Transverse colon (tissue), 4 donors: ENCODE measurements at regions not wholly inside any gene's neighbourhood (a gene's known extent, or its start where the extent isn't known, plus 50 kb on each side); places are given as distances from the start of the nearest gene placed in this dataset.

Source experiments
- DNase-seq: peaks from one replicate; pipeline ENCODE4 v3.0.0-alpha.2; 2019
- H3K27ac ChIP-seq, 4 donors: fragments of 200-600 bp; sonication (generic); 2 replicates each; pipeline ENCODE4 v1.5.1; 2016 to 2018; ENCODE audit warnings: inconsistent platforms in 4 of 4
- H3K27me3 ChIP-seq: fragments of 200-600 bp; sonication (generic); 2 replicates; pipeline ENCODE4 v1.5.1; 2017; ENCODE audit warnings: inconsistent platforms
- H3K36me3 ChIP-seq, 4 donors: fragments of 200-600 bp; sonication (generic); 2 replicates each; pipeline ENCODE4 v1.5.1; 2017 to 2019; ENCODE audit warnings: inconsistent platforms in 4 of 4
- H3K4me1 ChIP-seq, 4 donors: fragments of 200-600 bp; sonication (generic); 2 replicates each; pipeline ENCODE4 v1.5.1; 2017 to 2020; ENCODE audit warnings: inconsistent platforms in 4 of 4
- H3K4me3 ChIP-seq, 4 donors: fragments of 200-600 bp; sonication (generic); 1 replicate in 1 of 4; 2 replicates in 3 of 4; pipeline versions ENCODE4 v1.5.1 to v1.6.1; 2017 to 2019; ENCODE audit warnings: inconsistent platforms in 4 of 4
- H3K9me3 ChIP-seq, 2 donors: fragments of 200-600 bp; sonication (generic); 2 replicates each; pipeline ENCODE4 v1.5.1; 2017 to 2019; ENCODE audit warnings: inconsistent platforms in 2 of 2
- EP300 ChIP-seq: sonication (generic); formaldehyde crosslinking; IDR thresholded peaks from one replicate; pipeline ENCODE4 v1.6.1; 2017; ENCODE audit warnings: antibody characterized with exemption, low read depth
- POLR2A ChIP-seq: fragments of 450-650 bp; IDR thresholded peaks from one replicate; pipeline ENCODE4 v1.6.1; 2016; ENCODE audit warnings: antibody characterized with exemption, mild to moderate bottlenecking, moderate library complexity
- POLR2AphosphoS5 ChIP-seq, 3 donors: sonication (generic); formaldehyde crosslinking; IDR thresholded peaks; one replicate each; pipeline ENCODE4 v1.6.1; 2016; ENCODE audit warnings: antibody characterized with exemption in 3 of 3
- WGBS, 2 donors: methylation state at CpG; one replicate each; pipeline ENCODE4 v1.1.5; 2018; ENCODE audit warnings: low coverage in 1 of 2; 5-methylcytosine and 5-hydroxymethylcytosine counted together
- in situ Hi-C, 4 donors: fragments of 200-750 bp; cut with MboI; loops; one replicate each; pipeline versions ENCODE4 v1.15.0 to v1.15.1; 2017; ENCODE audit warnings: low sequenced_read_pairs in 3 of 4, low pct_ligation_motif_present in 1 of 4, low pct_unique_long_range_greater_than_20kb in 1 of 4
- intact Hi-C: fragments of 100-400 bp; cut with DNase I; formaldehyde crosslinking; loops from one replicate; pipeline ENCODE4 v1.15.1; 2023; ENCODE audit warnings: low total_unique reads
- TF ChIP-seq, protein P1 (sequence below), 5 experiments: fragments of 200-600 bp in 3 of 5; fragments of 450-650 bp in 2 of 5; sonication (generic) in 3 of 5; IDR thresholded peaks; 1 replicate in 2 of 5; 2 replicates in 3 of 5; pipeline ENCODE4 v1.5.1; 2016 to 2017; ENCODE audit warnings: antibody characterized with exemption in 5 of 5, inconsistent platforms in 3 of 5, mild to moderate bottlenecking in 2 of 5, moderate library complexity in 1 of 5

DNA sequence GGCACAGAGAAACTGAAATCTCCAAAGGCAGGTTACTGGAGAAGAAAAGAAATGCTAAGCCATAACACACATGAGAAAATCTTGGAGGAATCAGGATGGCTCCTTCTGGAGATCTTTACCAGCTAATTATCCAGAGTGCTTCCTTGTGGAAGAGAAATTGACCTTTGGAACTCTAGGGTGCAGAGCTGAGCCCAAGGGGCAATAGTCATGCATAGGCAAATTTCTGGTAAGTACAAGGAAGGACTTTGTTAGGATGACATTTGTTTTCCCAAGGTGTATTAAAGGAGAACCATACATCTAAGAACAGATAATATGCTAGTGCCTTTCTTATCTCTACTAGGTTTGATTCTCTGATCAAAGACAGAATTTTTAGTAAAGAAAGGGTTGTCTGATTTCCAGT, 670.6 kb downstream of the DHX35 start:
- DNase-seq, result no peak
- no peaks in the 10 kb centered on the region for H3K27me3 ChIP-seq
- no peaks in the 10 kb centered on the region for H3K36me3 ChIP-seq
- no peak overlapping the region for H3K4me3 ChIP-seq
- H3K4me1 ChIP-seq, result no peaks in the 10 kb centered on the region
- in situ Hi-C loops, result no loop called here
- intact Hi-C loops, result no loop called here
- H3K9me3 ChIP-seq, result no peaks in the 10 kb centered on the region
- no peak for TF ChIP-seq POLR2A
- no peak for TF ChIP-seq EP300
- TF ChIP-seq, protein P1, sequence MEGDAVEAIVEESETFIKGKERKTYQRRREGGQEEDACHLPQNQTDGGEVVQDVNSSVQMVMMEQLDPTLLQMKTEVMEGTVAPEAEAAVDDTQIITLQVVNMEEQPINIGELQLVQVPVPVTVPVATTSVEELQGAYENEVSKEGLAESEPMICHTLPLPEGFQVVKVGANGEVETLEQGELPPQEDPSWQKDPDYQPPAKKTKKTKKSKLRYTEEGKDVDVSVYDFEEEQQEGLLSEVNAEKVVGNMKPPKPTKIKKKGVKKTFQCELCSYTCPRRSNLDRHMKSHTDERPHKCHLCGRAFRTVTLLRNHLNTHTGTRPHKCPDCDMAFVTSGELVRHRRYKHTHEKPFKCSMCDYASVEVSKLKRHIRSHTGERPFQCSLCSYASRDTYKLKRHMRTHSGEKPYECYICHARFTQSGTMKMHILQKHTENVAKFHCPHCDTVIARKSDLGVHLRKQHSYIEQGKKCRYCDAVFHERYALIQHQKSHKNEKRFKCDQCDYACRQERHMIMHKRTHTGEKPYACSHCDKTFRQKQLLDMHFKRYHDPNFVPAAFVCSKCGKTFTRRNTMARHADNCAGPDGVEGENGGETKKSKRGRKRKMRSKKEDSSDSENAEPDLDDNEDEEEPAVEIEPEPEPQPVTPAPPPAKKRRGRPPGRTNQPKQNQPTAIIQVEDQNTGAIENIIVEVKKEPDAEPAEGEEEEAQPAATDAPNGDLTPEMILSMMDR (IDR thresholded peaks at IDR 0.05), result no peak
- TF ChIP-seq POLR2AphosphoS5 (IDR thresholded peaks at IDR 0.05), result no peak
- no peak overlapping the region for H3K27ac ChIP-seq

DNA sequence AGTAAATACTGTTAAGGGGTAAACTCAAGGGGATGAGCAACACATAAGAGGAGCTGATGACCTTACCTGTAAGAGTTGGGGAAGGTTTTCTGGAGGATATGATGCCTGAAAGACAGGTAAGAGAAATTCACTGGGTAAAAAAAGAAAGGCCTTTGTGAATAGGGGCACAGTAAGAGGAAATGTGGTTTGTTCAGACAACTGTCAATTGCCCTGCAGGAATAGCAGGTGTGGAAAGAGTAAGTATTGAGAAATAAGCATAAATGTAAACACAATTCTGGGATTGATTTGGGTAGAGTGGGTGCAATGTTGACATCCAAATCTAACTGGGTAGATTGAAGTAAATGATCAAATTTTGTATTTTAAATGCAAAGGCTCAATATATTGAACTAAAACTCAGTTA, 670.0 kb downstream of the DHX35 start:
- no peaks in the 10 kb centered on the region for H3K36me3 ChIP-seq
- H3K27ac ChIP-seq, result no peak overlapping the region
- in situ Hi-C loops, result no loop called here
- no peaks in the 10 kb centered on the region for H3K27me3 ChIP-seq
- H3K4me1 ChIP-seq, result no peaks in the 10 kb centered on the region
- H3K4me3 ChIP-seq, result no peak overlapping the region
- TF ChIP-seq, protein P1 (IDR thresholded peaks at IDR 0.05), result no peak
- TF ChIP-seq POLR2A (no peak), EP300 (no peak), POLR2AphosphoS5 (IDR thresholded peaks at IDR 0.05) (no peak)
- H3K9me3 ChIP-seq, result no peaks in the 10 kb centered on the region
- intact Hi-C loops, result no loop called here
- DNase-seq, result no peak

DNA sequence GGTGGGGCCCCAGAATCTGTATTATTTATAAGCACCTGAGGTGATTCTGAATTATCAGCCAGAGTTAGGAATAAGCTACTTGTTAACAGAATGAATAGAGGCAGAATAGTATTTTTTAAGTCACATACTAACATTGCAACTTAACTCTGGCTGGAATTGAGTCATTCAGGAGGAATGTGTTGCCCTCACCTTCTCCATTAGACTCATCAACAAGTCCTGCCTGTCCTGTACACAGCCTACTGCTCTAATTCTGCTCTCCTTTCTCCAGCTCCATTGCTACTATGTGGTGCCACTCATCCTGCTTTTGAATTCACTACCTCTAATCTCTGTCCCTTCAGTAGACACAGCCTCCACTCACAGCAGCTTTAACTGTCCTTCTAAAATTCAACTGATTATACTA, 669.4 kb downstream of the DHX35 start:
- Histone ChIP-seq H3K4me3 (no peak overlapping the region), H3K4me1 (no peaks in the 10 kb centered on the region), H3K27me3 (no peaks in the 10 kb centered on the region), H3K9me3 (no peaks in the 10 kb centered on the region), H3K27ac (no peak overlapping the region), H3K36me3 (no peaks in the 10 kb centered on the region)
- TF ChIP-seq, protein P1 (IDR thresholded peaks at IDR 0.05), result no peak
- TF ChIP-seq POLR2A (no peak), POLR2AphosphoS5 (IDR thresholded peaks at IDR 0.05) (no peak)
- in situ Hi-C loops (no loop called here), intact Hi-C loops (no loop called here)
- no peak for DNase-seq

DNA sequence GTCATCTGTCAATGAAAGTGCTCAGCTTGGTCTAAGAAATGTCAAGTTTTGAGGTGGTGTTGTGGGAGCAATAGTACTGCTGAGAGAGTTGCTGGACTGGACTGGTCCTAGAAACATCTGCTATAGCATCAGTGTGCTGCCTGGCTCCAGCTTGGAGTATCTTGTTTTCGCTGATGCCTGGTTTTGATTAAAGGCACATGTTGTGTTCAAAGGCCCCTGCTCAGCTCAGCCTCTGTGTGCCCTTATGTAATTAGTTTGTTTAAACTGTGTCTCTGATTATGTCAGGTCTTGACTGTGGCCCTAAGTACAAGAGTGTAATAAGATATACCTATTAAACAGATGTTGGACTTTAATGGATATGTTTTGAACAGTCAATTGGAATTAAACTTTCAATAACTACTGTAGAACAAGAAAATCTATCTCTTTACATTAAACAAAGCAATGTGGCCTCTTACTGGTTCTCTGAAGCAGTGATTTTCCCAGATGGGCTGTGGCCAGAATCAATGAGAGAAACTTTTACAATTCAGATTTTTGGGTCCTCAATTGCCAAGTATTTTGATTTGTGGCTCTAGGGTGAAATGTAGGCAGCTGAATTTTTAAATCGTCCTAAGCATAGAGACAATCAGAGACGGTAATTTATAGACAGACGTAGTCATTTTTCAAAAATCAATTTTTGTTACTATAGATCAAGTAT, 668.2 kb downstream of the DHX35 start:
- no peak overlapping the region for H3K4me3 ChIP-seq
- TF ChIP-seq POLR2A (no peak), POLR2AphosphoS5 (IDR thresholded peaks at IDR 0.05) (no peak), EP300 (no peak)
- TF ChIP-seq, protein P1 (IDR thresholded peaks at IDR 0.05), result no peak
- no peak for DNase-seq
- no peaks in the 10 kb centered on the region for H3K9me3 ChIP-seq
- in situ Hi-C loops, result no loop called here
- 87 to 100% methylated on average over 3 to 4 of the region's 4 CpGs for WGBS, 2 donors
- intact Hi-C loops, result no loop called here
- no peaks in the 10 kb centered on the region for H3K4me1 ChIP-seq
- H3K36me3 ChIP-seq, result no peaks in the 10 kb centered on the region
- no peaks in the 10 kb centered on the region for H3K27me3 ChIP-seq
- H3K27ac ChIP-seq, result no peak overlapping the region
